HepG2 (cell line): ENCODE measurements at regions not wholly inside any gene's neighbourhood (a gene's known extent, or its start where the extent isn't known, plus 50 kb on each side); places are given as distances from the start of the nearest gene placed in this dataset.

Experiments used
- ATAC-seq: fragments of 200-7000 bp; cut with Tn5 transposase; 3 replicates; pipeline ENCODE4 v1.9.1; 2020; ENCODE audit warnings: mild to moderate bottlenecking, moderate library complexity
- BruUV-seq: library from RNA; stranded (reverse); fragments of 400-500 nt; replicated peaks from 2 replicates; lab custom pipeline; 2021; lab: Mats Ljungman, UMichigan
- CTCF ChIA-PET: fragments of 300-600 bp; formaldehyde crosslinking; extraction: SDS; loops from one replicate; lab custom pipeline; 2021; ENCODE audit warnings: low total read pairs, inconsistent platforms, low intra/inter-chr PET ratio; lab: Yijun Ruan, JAX
- POLR2A ChIA-PET: fragments of 350-600 bp; sonication (Branson Sonifier 250); formaldehyde crosslinking; loops from one replicate; lab custom pipeline; 2020; ENCODE audit warnings: antibody characterized with exemption, inconsistent platforms; lab: Yijun Ruan, JAX
- DNase-seq: peaks from one replicate; pipeline ENCODE4 v3.0.0-alpha.2; 2015; ENCODE audit warnings: low spot score
- FAIRE-seq: peaks from 3 replicates; lab custom pipeline; 2011; peaks lifted over from hg19 to GRCh38; lab: Jason Lieb, UNC
- H2AFZ ChIP-seq: one replicate; pipeline ENCODE4 v1.6.1; 2011; ENCODE audit warnings: low read length, inconsistent platforms
- H3K27ac ChIP-seq: fragments of 300-600 bp; 3 replicates; pipeline ENCODE4 v1.8.0; 2011; ENCODE audit warnings: mixed run types, mild to moderate bottlenecking, mixed read lengths, low read length, inconsistent platforms; ENCODE audit not compliant: insufficient read depth; ENCODE audit errors: extremely low read length
- H3K27me3 ChIP-seq, 2 experiments: fragments of 200-600 bp in 1 of 2; 2 replicates in 1 of 2; 3 replicates in 1 of 2; pipeline versions ENCODE4 v1.6.0 to v1.8.0; 2011; ENCODE audit warnings: low read length in 2 of 2, mild to moderate bottlenecking in 2 of 2, moderate library complexity in 2 of 2, inconsistent platforms in 1 of 2; ENCODE audit not compliant: insufficient read depth in 2 of 2, control insufficient read depth in 1 of 2
- H3K36me3 ChIP-seq, 2 experiments: fragments of 200-600 bp in 1 of 2; replicated peaks in 1 of 2; 2 replicates in 1 of 2; 3 replicates in 1 of 2; pipeline versions ENCODE4 v1.5.1 to v1.8.0; 2011; ENCODE audit warnings: low read length in 2 of 2, inconsistent platforms in 1 of 2; ENCODE audit not compliant: insufficient read depth in 2 of 2, control insufficient read depth in 1 of 2
- H3K4me1 ChIP-seq: 2 replicates; pipeline ENCODE4 v1.5.1; 2012; ENCODE audit warnings: low read length, inconsistent platforms; ENCODE audit not compliant: insufficient read depth
- H3K4me2 ChIP-seq: 2 replicates; pipeline ENCODE4 v1.6.0; 2011; ENCODE audit warnings: low read depth, low read length, inconsistent platforms
- H3K4me3 ChIP-seq, 3 experiments: fragments of 200-600 bp in 1 of 3; sonication (generic), shearing (Covaris generic) in 1 of 3; replicated peaks in 1 of 3; 2 replicates each; pipeline ENCODE4 v1.5.1; 2011 to 2016; ENCODE audit warnings: low read length in 3 of 3, inconsistent platforms in 2 of 3, low read depth in 2 of 3, mild to moderate bottlenecking in 2 of 3, control low read depth in 1 of 3, mixed read lengths in 1 of 3; ENCODE audit not compliant: insufficient read depth in 1 of 3
- H3K79me2 ChIP-seq: one replicate; pipeline ENCODE4 v1.6.1; 2011; ENCODE audit warnings: low read length, inconsistent platforms; ENCODE audit not compliant: insufficient read depth
- H3K9ac ChIP-seq: 2 replicates; pipeline ENCODE4 v1.6.0; 2011; ENCODE audit warnings: mild to moderate bottlenecking, low read depth, low read length, inconsistent platforms; ENCODE audit not compliant: insufficient read depth
- H3K9me3 ChIP-seq: 2 replicates; pipeline ENCODE4 v1.5.1; 2012; ENCODE audit warnings: mild to moderate bottlenecking, low read length
- H4K20me1 ChIP-seq: 2 replicates; pipeline ENCODE4 v1.6.0; 2011; ENCODE audit warnings: inconsistent platforms, mild to moderate bottlenecking, low read length, moderate library complexity; ENCODE audit not compliant: insufficient read depth
- GATA4 ChIP-seq: sonication (generic); IDR thresholded peaks from 2 replicates; pipeline ENCODE4 v1.6.1; 2016; ENCODE audit warnings: antibody characterized with exemption, low read depth, borderline replicate concordance
- RCOR2 ChIP-seq: IDR thresholded peaks from 2 replicates; pipeline ENCODE4 v1.6.1; 2016; ENCODE audit warnings: missing biosample characterization, missing genetic modification reagents
- SNAPC4 ChIP-seq: sonication (generic); formaldehyde crosslinking; IDR thresholded peaks from 2 replicates; pipeline ENCODE4 v1.4.0; 2020; ENCODE audit warnings: mild to moderate bottlenecking, missing genetic modification reagents
- SRSF9 ChIP-seq: fragments of 200-400 bp; formaldehyde crosslinking; IDR thresholded peaks from 2 replicates; pipeline ENCODE4 v1.6.1; 2018; ENCODE audit warnings: borderline replicate concordance, mild to moderate bottlenecking, low read depth, low read length; ENCODE audit not compliant: insufficient read depth, poor library complexity, severe bottlenecking
- TEAD3 ChIP-seq: optimal IDR thresholded peaks from 2 replicates; pipeline ENCODE3; 2016; ENCODE audit warnings: borderline replicate concordance
- ZNF205 ChIP-seq: IDR thresholded peaks from 2 replicates; pipeline ENCODE4 v1.6.1; 2018; ENCODE audit warnings: missing biosample characterization, missing genetic modification reagents
- ZNF207 ChIP-seq: fragments of 450-650 bp; IDR thresholded peaks from 2 replicates; pipeline ENCODE4 v1.6.1; 2016; ENCODE audit warnings: antibody characterized with exemption, borderline replicate concordance
- WGBS: methylation state at CpG from one replicate; pipeline ENCODE4 v1.1.6; 2017; ENCODE audit warnings: low lambda C conversion rate; 5-methylcytosine and 5-hydroxymethylcytosine counted together
- in situ Hi-C: cut with HindIII; loops from 2 replicates; pipeline ENCODE4 v1.10.0; 2017; ENCODE audit warnings: low pct_unique_long_range_greater_than_20kb; ENCODE audit not compliant: extremely low pct_ligation_motif_present
- intact Hi-C: fragments of 100-400 bp; cut with micrococcal nuclease; formaldehyde crosslinking; loops from one replicate; pipeline ENCODE4 v1.10.0; 2022; ENCODE audit not compliant: unreplicated experiment

DNA sequence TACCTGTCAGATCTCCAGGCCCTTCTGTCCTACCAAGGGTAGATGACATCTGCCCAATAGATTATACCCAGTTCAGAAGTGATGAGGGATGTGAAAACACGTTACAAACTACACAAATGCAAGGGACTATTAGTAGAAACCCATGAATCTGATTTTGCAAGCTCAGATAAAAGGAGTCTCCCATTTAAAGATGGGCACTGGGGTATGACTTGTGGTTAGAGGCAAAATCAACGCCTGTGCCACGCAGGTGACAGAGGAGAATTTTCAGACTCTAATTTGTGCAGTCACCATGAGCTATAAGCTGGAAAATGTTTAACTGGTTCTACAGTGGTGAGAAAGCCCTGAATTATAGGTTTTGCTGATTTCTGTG, 184.4 kb upstream of the LPP start:
- no peak overlapping the region for H3K4me2 ChIP-seq
- peaks cover 43% of the 10 kb centered on the region for H3K4me1 ChIP-seq
- H3K4me3 ChIP-seq = no peak overlapping the region
- H2AFZ ChIP-seq = no peak overlapping the region
- no peaks in the 10 kb centered on the region for H3K36me3 ChIP-seq
- no TSS peak for BruUV-seq
- ChIA-PET CTCF (no interaction called here), POLR2A (no interaction called here)
- H3K9ac ChIP-seq = no peak overlapping the region
- H4K20me1 ChIP-seq = no peaks in the 10 kb centered on the region
- H3K9me3 ChIP-seq = no peaks in the 10 kb centered on the region
- peak overlapping the region; percentile 17 for H3K27ac ChIP-seq
- 94% methylated on average over 3 of the region's 3 CpGs for WGBS
- DNase-seq (no peak), ATAC-seq (no peak), FAIRE-seq (no peak)
- H3K27me3 ChIP-seq = no peaks in the 10 kb centered on the region
- intact Hi-C loops (no loop called here), in situ Hi-C loops (no loop called here)
- no peaks in the 10 kb centered on the region for H3K79me2 ChIP-seq
- TF ChIP-seq TEAD3 (CRISPR knock-in tag) = no peak
- no peak for TF ChIP-seq ZNF207
- no peak for TF ChIP-seq SRSF9
- TF ChIP-seq ZNF205 (CRISPR knock-in tag) = no peak
- TF ChIP-seq RCOR2 = no peak
- no peak for TF ChIP-seq SNAPC4 (CRISPR knock-in tag)
- no peak for TF ChIP-seq GATA4
- TF ChIP-seq, all 625 proteins: peak for 0
